ENCODE measurements at regions not wholly inside any gene's neighbourhood (a gene's known extent, or its start where the extent isn't known, plus 50 kb on each side); places are given as distances from the start of the nearest gene placed in this dataset.

- TF ChIP-seq, protein P1, sequence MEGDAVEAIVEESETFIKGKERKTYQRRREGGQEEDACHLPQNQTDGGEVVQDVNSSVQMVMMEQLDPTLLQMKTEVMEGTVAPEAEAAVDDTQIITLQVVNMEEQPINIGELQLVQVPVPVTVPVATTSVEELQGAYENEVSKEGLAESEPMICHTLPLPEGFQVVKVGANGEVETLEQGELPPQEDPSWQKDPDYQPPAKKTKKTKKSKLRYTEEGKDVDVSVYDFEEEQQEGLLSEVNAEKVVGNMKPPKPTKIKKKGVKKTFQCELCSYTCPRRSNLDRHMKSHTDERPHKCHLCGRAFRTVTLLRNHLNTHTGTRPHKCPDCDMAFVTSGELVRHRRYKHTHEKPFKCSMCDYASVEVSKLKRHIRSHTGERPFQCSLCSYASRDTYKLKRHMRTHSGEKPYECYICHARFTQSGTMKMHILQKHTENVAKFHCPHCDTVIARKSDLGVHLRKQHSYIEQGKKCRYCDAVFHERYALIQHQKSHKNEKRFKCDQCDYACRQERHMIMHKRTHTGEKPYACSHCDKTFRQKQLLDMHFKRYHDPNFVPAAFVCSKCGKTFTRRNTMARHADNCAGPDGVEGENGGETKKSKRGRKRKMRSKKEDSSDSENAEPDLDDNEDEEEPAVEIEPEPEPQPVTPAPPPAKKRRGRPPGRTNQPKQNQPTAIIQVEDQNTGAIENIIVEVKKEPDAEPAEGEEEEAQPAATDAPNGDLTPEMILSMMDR (IDR thresholded peaks at IDR 0.05; ENCODE audit: insufficient read depth, low read depth, low read length): no peak
- no peak for TF ChIP-seq EZH2 (IDR thresholded peaks at IDR 0.05; ENCODE audit: insufficient read depth, low read length)
Measured at GRCh38 chr20:8986631-8987030, 82.3 kb upstream of the PLCB4 start.

Data from astrocyte (in vitro differentiated cells and primary cell).